BE2C (cell line): ENCODE measurements at regions not wholly inside any gene's neighbourhood (a gene's known extent, or its start where the extent isn't known, plus 50 kb on each side); places are given as distances from the start of the nearest gene placed in this dataset.

ENCODE experiments used
- DNase-seq: peaks from one replicate; pipeline ENCODE4 v3.0.0-alpha.2; 2020
- H3K27me3 ChIP-seq: fragments of 250-450 bp; sonication (Bioruptor Pico); 2 replicates; pipeline ENCODE4 v1.5.1; 2020; ENCODE audit warnings: mild to moderate bottlenecking
- H3K36me3 ChIP-seq: fragments of 250-450 bp; sonication (Bioruptor Pico); 2 replicates; pipeline ENCODE4 v1.5.1; 2020; ENCODE audit warnings: mild to moderate bottlenecking
- H3K4me1 ChIP-seq: fragments of 250-450 bp; sonication (Bioruptor Pico); 2 replicates; pipeline ENCODE4 v1.5.1; 2020
- H3K4me3 ChIP-seq: 2 replicates; pipeline ENCODE4 v1.5.1; 2011; ENCODE audit warnings: low read depth, low read length
- H3K9me3 ChIP-seq: fragments of 250-450 bp; sonication (Bioruptor Pico); 2 replicates; pipeline ENCODE4 v1.5.1; 2020
- TF ChIP-seq, protein P1 (sequence below): IDR thresholded peaks from 2 replicates; pipeline ENCODE4 v1.5.1; 2012; ENCODE audit warnings: mild to moderate bottlenecking, low read depth, low read length

- DNase-seq = no peak
- no peaks in the 10 kb centered on the region for H3K9me3 ChIP-seq
- no peaks in the 10 kb centered on the region for H3K27me3 ChIP-seq
- no peaks in the 10 kb centered on the region for H3K4me1 ChIP-seq
- TF ChIP-seq, protein P1, sequence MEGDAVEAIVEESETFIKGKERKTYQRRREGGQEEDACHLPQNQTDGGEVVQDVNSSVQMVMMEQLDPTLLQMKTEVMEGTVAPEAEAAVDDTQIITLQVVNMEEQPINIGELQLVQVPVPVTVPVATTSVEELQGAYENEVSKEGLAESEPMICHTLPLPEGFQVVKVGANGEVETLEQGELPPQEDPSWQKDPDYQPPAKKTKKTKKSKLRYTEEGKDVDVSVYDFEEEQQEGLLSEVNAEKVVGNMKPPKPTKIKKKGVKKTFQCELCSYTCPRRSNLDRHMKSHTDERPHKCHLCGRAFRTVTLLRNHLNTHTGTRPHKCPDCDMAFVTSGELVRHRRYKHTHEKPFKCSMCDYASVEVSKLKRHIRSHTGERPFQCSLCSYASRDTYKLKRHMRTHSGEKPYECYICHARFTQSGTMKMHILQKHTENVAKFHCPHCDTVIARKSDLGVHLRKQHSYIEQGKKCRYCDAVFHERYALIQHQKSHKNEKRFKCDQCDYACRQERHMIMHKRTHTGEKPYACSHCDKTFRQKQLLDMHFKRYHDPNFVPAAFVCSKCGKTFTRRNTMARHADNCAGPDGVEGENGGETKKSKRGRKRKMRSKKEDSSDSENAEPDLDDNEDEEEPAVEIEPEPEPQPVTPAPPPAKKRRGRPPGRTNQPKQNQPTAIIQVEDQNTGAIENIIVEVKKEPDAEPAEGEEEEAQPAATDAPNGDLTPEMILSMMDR = no peak
- no peaks in the 10 kb centered on the region for H3K36me3 ChIP-seq
- H3K4me3 ChIP-seq = no peak overlapping the region
These were observed 503.2 kb downstream of the OTOL1 start for GRCh38 chr3:161999846-162000245.

DNA sequence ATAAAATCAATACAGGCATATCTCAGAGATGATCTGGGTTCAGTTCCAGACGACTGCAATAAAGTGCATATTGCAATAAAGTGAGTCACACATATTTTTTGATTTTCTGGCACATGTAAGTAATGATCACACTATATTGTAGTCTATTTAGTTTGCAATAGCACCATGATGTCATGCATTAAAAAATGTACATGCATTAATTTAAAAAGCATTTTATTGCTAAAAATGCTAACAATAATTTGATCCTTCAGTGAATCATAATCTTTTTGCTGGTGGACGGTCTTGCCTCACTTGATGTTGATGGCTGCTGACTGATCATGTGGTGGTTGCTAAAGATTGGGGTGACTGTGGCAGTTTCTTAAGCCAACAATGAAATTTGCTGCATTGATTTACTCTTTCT, 511.1 kb downstream of the OTOL1 start:
- H3K9me3 ChIP-seq = no peaks in the 10 kb centered on the region
- no peaks in the 10 kb centered on the region for H3K27me3 ChIP-seq
- no peaks in the 10 kb centered on the region for H3K4me1 ChIP-seq
- no peak overlapping the region for H3K4me3 ChIP-seq
- TF ChIP-seq, protein P1 = no peak
- DNase-seq = no peak
- H3K36me3 ChIP-seq = no peaks in the 10 kb centered on the region

DNA sequence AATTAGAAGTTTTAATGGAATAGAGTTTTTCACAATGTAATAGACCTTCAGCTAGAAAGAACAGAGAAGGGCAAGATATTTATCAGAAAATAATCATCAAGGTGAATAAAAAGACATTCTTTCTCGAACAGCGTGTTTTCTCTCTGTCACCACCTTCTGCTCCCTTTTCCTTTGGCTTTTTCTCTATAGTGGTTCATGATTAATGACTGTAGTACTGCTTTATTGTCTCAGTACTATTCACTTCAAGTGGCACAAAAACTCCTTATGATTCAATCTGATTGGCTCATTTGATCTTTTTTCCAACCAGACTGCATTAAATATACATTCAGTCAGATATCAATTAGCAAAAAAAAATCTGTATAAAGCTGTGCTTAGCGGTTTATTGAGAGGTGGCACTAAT, 516.0 kb downstream of the OTOL1 start:
- TF ChIP-seq, protein P1 = no peak
- DNase-seq = no peak

DNA sequence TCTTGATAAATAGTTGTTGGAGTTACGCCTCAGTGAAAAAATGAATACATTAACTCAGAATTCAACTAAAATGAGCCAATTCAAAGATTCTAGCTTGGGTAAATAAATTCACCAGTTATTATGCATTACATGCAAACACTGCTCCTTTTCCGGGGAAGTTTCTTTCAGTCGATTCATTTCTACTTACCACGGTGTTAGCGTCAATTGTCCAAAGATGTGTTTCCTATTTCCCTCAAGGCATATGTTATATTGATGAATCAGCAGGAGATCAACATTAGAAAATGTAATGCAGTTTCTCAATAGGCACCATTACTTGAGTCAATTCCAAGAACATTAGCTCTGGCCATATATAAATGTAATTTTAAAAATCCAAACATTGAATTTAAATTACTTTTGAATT, 517.7 kb downstream of the OTOL1 start:
- Histone ChIP-seq H3K27me3 (no peaks in the 10 kb centered on the region), H3K4me3 (no peak overlapping the region), H3K4me1 (no peaks in the 10 kb centered on the region), H3K9me3 (no peaks in the 10 kb centered on the region), H3K36me3 (no peaks in the 10 kb centered on the region)
- DNase-seq = no peak
- TF ChIP-seq, protein P1 = no peak

More for the DNA sequence above, 516.0 kb downstream of the OTOL1 start:
- H3K9me3 ChIP-seq = no peaks in the 10 kb centered on the region
- no peaks in the 10 kb centered on the region for H3K36me3 ChIP-seq
- no peak overlapping the region for H3K4me3 ChIP-seq
- no peaks in the 10 kb centered on the region for H3K27me3 ChIP-seq
- H3K4me1 ChIP-seq = no peaks in the 10 kb centered on the region

DNA sequence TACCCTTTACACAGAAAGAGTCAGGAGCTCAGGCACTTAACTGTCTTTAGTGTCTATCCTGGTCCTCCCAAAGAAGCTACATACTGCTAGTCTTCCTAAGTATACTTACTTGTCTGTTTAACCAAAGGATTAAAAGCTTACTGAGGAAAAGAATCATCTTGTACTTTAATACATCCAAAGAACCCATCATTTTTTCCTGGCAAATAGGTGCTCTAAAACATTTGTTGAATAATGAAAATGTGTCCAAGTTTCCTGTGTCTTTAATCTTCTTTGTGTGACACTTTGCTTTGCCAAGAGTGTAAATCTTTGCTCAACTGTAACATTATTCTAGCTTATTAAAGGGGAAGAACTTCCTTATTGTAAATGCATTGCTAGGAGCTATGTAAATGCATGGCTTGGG, 519.2 kb downstream of the OTOL1 start:
- H3K4me3 ChIP-seq = no peak overlapping the region
- TF ChIP-seq, protein P1 = no peak
- no peaks in the 10 kb centered on the region for H3K36me3 ChIP-seq
- DNase-seq = no peak
- H3K4me1 ChIP-seq = no peaks in the 10 kb centered on the region
- H3K9me3 ChIP-seq = no peaks in the 10 kb centered on the region
- H3K27me3 ChIP-seq = no peaks in the 10 kb centered on the region

DNA sequence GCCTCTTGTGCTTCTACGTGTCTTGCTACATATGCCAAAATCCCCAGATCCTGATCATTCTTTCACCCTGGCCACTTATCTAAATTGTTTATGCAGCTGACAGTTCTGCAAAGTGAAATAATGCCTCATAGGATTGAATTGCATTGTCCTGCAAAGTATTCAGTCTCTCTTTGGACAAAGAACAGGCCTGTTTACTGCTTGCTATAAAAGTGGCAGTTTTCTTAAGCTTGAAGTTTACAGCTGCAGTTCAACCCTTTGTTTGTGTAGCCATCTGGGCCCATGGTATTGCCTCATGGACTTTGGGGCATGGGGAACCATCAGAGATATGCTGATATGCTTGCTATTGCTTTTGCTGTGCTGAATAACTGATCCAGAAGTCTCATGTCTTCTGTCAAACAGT, 523.2 kb downstream of the OTOL1 start:
- Histone ChIP-seq H3K9me3 (no peaks in the 10 kb centered on the region), H3K4me1 (no peaks in the 10 kb centered on the region), H3K27me3 (no peaks in the 10 kb centered on the region), H3K4me3 (no peak overlapping the region), H3K36me3 (no peaks in the 10 kb centered on the region)
- TF ChIP-seq, protein P1 = no peak
- DNase-seq = no peak
